Stomach (tissue), 8 donors: ENCODE measurements at regions not wholly inside any gene's neighbourhood (a gene's known extent, or its start where the extent isn't known, plus 50 kb on each side); places are given as distances from the start of the nearest gene placed in this dataset.
A peak's percentile ranks its signal among the peaks of the same experiment; 100 is the strongest.

Source experiments
- DNase-seq, 2 donors: peaks; one replicate each; pipeline versions ENCODE4 v3.0.0 to v3.0.0-alpha.2; 2013 to 2019
- H3K27ac ChIP-seq, 5 donors: fragments of 200-600 bp in 4 of 5; sonication (generic) in 4 of 5; one replicate each; pipeline ENCODE4 v1.5.1; 2013 to 2019; ENCODE audit warnings: mild to moderate bottlenecking in 1 of 5, moderate library complexity in 1 of 5
- H3K27me3 ChIP-seq, 3 donors: fragments of 200-600 bp; sonication (generic); one replicate each; pipeline ENCODE4 v1.5.1; 2017 to 2019; ENCODE audit warnings: mixed run types in 1 of 3
- H3K36me3 ChIP-seq, 4 donors: fragments of 200-600 bp; sonication (generic); 1 replicate in 3 of 4; 2 replicates in 1 of 4; pipeline ENCODE4 v1.5.1; 2016 to 2019
- H3K4me1 ChIP-seq, 4 donors: fragments of 200-600 bp; sonication (generic); one replicate each; pipeline ENCODE4 v1.5.1; 2016 to 2019
- H3K4me3 ChIP-seq, 4 donors: fragments of 200-600 bp; sonication (generic) in 3 of 4; one replicate each; pipeline ENCODE4 v1.5.1; 2016 to 2019; ENCODE audit warnings: mild to moderate bottlenecking in 1 of 4
- H3K9me3 ChIP-seq, 4 donors: fragments of 200-600 bp; sonication (generic); one replicate each; pipeline ENCODE4 v1.5.1; 2016 to 2019
- EP300 ChIP-seq: sonication (generic); formaldehyde crosslinking; IDR thresholded peaks from one replicate; pipeline ENCODE4 v1.6.1; 2017; ENCODE audit warnings: antibody characterized with exemption
- POLR2A ChIP-seq, 4 donors: fragments of 450-650 bp; IDR thresholded peaks; one replicate each; pipeline ENCODE4 v1.6.1; 2016; ENCODE audit warnings: antibody characterized with exemption in 4 of 4, control low read depth in 2 of 4, mild to moderate bottlenecking in 1 of 4, moderate library complexity in 1 of 4
- POLR2AphosphoS5 ChIP-seq, 3 donors: sonication (generic); formaldehyde crosslinking; IDR thresholded peaks; one replicate each; pipeline ENCODE4 v1.6.1; 2016; ENCODE audit warnings: antibody characterized with exemption in 3 of 3
- WGBS, 5 donors: extraction: QIAGEN DNeasy Blood & Tissue Kit in 3 of 5; methylation state at CpG; one replicate each; pipeline versions ENCODE4 v1.1.5 to v1.1.7; 2013 to 2018; 5-methylcytosine and 5-hydroxymethylcytosine counted together
- intact Hi-C: fragments of 100-400 bp; cut with DNase I; formaldehyde crosslinking; loops from one replicate; pipeline ENCODE4 v1.15.1; 2023; ENCODE audit warnings: low total_unique reads
- TF ChIP-seq, protein P1 (sequence below), 7 experiments: fragments of 450-650 bp in 4 of 7; fragments of 200-600 bp in 3 of 7; sonication (generic) in 3 of 7; IDR thresholded peaks; one replicate each; pipeline ENCODE4 v1.5.1; 2016 to 2019; ENCODE audit warnings: antibody characterized with exemption in 7 of 7, control low read depth in 2 of 7, mild to moderate bottlenecking in 1 of 7
- donor health status: healthy with polysubstance abuse.
- donor health status: Bipolar disorder and iron deficiency.
- donor health status: healthy.

DNA sequence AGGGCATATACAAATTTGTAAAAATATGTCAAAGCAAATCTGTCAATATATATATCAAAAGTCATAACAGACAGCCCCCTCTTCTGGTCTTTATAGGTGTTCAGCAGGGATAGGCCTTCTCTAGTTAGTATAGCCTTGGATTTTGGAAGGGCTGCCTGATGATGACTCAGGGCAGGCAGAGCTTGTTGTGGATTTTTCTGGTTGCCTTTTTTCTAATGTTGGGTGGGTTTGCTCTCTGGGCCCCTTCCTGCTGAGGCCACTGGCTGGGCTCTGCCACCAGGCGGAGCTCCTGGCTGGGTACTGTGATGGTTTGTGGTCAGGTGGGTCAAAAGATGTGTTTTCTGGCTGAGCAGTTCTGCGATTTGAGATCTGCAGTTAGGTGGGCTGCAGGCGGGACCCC is 294.2 kb downstream of the GRIA2 start:
- H3K27ac ChIP-seq: no peak overlapping the region
- no peaks in the 10 kb centered on the region for H3K4me1 ChIP-seq
- intact Hi-C loops: no loop called here
- no peak overlapping the region for H3K4me3 ChIP-seq
- no peaks in the 10 kb centered on the region for H3K36me3 ChIP-seq
- TF ChIP-seq EP300: no peak
- TF ChIP-seq, protein P1, sequence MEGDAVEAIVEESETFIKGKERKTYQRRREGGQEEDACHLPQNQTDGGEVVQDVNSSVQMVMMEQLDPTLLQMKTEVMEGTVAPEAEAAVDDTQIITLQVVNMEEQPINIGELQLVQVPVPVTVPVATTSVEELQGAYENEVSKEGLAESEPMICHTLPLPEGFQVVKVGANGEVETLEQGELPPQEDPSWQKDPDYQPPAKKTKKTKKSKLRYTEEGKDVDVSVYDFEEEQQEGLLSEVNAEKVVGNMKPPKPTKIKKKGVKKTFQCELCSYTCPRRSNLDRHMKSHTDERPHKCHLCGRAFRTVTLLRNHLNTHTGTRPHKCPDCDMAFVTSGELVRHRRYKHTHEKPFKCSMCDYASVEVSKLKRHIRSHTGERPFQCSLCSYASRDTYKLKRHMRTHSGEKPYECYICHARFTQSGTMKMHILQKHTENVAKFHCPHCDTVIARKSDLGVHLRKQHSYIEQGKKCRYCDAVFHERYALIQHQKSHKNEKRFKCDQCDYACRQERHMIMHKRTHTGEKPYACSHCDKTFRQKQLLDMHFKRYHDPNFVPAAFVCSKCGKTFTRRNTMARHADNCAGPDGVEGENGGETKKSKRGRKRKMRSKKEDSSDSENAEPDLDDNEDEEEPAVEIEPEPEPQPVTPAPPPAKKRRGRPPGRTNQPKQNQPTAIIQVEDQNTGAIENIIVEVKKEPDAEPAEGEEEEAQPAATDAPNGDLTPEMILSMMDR (IDR thresholded peaks at IDR 0.05): no peak
- no peak for TF ChIP-seq POLR2AphosphoS5 (IDR thresholded peaks at IDR 0.05)
- no peak for TF ChIP-seq POLR2A (IDR thresholded peaks at IDR 0.05)
- no peaks in the 10 kb centered on the region for H3K27me3 ChIP-seq
- 75 to 79% (median 77%) methylated on average over 3 of the region's 3 CpGs for whole genome bisulfite sequencing, 5 donors
- peak in 1 of 2 donors; percentile 3 for DNase-seq
- no peaks in the 10 kb centered on the region for H3K9me3 ChIP-seq

DNA sequence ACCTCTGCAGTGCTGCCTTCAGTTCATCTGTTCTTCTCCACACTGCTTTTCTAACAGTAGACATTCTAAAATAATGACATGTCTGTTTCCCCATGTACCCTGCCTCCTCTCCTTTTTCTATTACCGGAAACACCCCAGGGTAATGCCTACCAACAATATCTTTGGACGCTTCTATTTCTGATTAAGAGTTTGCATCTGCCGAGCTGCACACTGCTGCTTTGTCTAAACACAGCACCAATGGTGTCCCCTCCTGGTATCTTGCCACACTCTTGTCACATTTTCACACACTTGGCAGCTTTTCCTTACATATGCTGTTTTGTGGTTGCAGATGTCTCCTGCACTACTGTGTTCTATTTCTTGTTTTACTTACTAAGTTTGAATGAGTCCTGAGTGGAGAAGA is 288.8 kb downstream of the GRIA2 start:
- TF ChIP-seq, protein P1 (IDR thresholded peaks at IDR 0.05): no peak
- TF ChIP-seq POLR2A (IDR thresholded peaks at IDR 0.05) (no peak), POLR2AphosphoS5 (IDR thresholded peaks at IDR 0.05) (no peak), EP300 (no peak)
- intact Hi-C loops: no loop called here
- Histone ChIP-seq H3K27ac (no peak overlapping the region), H3K36me3 (no peaks in the 10 kb centered on the region), H3K27me3 (no peaks in the 10 kb centered on the region), H3K4me1 (no peaks in the 10 kb centered on the region), H3K4me3 (no peak overlapping the region), H3K9me3 (no peaks in the 10 kb centered on the region)
- peak in 1 of 2 donors; percentile 2 for DNase-seq
- 35 to 59% (median 56%) methylated on average over 3 of the region's 3 CpGs for WGBS, 5 donors

DNA sequence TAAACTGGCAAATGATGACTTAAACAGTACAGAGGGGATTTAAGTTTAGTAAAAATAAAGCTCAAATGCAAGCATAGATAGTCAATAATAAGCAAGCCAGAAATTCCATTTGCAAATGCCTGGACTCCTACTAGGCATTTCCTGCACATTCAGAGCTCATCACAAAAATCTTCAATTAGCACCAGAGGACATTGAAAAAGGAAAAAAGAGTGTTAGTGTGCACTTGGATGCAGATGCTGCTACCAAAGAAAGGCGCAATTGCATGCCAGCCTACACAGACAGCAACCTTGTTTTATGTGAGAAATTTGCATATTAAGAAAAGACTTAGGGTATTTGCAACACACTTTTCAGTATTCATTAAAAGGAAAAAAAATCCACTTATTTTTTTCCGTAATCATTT is 282.1 kb downstream of the GRIA2 start:
- H3K36me3 ChIP-seq: no peaks in the 10 kb centered on the region
- H3K4me1 ChIP-seq: no peaks in the 10 kb centered on the region
- no peaks in the 10 kb centered on the region for H3K9me3 ChIP-seq
- no peak overlapping the region for H3K27ac ChIP-seq
- DNase-seq: no peak
- H3K27me3 ChIP-seq: no peaks in the 10 kb centered on the region
- WGBS, 5 donors: 86 to 98% (median 92%) methylated on average over 2 of the region's 2 CpGs
- no peak overlapping the region for H3K4me3 ChIP-seq
- no peak for TF ChIP-seq POLR2A (IDR thresholded peaks at IDR 0.05)
- no peak for TF ChIP-seq EP300
- TF ChIP-seq, protein P1 (IDR thresholded peaks at IDR 0.05): no peak
- no peak for TF ChIP-seq POLR2AphosphoS5 (IDR thresholded peaks at IDR 0.05)
- intact Hi-C loops: no loop called here

DNA sequence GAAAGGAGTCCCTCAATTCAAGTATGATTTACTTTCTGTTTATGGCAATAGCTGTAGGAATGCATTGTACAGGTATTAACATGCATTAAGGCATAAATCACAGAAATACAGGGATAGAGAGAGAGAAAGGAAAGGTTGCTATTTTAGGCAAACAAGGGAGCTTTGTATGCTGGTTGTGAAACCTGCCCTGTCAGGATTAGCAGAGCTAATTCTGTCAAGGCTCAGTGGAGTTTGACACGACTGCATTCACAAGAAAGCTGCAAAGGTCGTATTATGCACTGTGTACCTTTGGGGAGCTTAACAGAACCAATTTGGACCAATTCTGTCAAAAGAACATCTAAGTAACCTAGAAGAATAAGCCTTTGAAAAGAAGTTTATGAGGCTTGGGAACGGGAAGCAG is 239.3 kb downstream of the GRIA2 start:
- H3K4me1 ChIP-seq: peaks cover 0 to 17% (median 0%) of the 10 kb centered on the region in 4 donors
- no peaks in the 10 kb centered on the region for H3K27me3 ChIP-seq
- H3K36me3 ChIP-seq: no peaks in the 10 kb centered on the region
- H3K4me3 ChIP-seq: no peak overlapping the region
- peak overlapping the region in 1 of 5 donors; percentile 56 for H3K27ac ChIP-seq
- peak in 1 of 2 donors; percentile 56 for DNase-seq
- TF ChIP-seq POLR2A (IDR thresholded peaks at IDR 0.05) (no peak), EP300 (no peak), POLR2AphosphoS5 (IDR thresholded peaks at IDR 0.05) (no peak)
- TF ChIP-seq, protein P1 (IDR thresholded peaks at IDR 0.05): no peak
- WGBS, 5 donors: 18 to 31% (median 29%) methylated on average over 3 of the region's 3 CpGs
- peaks cover 0 to 5% (median 2%) of the 10 kb centered on the region in 4 donors for H3K9me3 ChIP-seq
- intact Hi-C loops: no loop called here
